Lower leg skin (tissue), 4 donors: ENCODE measurements at regions not wholly inside any gene's neighbourhood (a gene's known extent, or its start where the extent isn't known, plus 50 kb on each side); places are given as distances from the start of the nearest gene placed in this dataset.

Experiments used
- DNase-seq, 2 donors: peaks; one replicate each; pipeline ENCODE4 v3.0.0-alpha.2; 2019; ENCODE audit warnings: low spot score in 2 of 2
- H3K4me3 ChIP-seq: fragments of 200-600 bp; sonication (generic); 2 replicates; pipeline ENCODE4 v1.5.1; 2017; ENCODE audit warnings: mild to moderate bottlenecking, low read depth; ENCODE audit not compliant: poor library complexity, severe bottlenecking
- POLR2A ChIP-seq, 2 donors: fragments of 450-650 bp; IDR thresholded peaks; one replicate each; pipeline ENCODE4 v1.6.1; 2016 to 2017; ENCODE audit warnings: antibody characterized with exemption in 2 of 2, mild to moderate bottlenecking in 1 of 2, moderate library complexity in 1 of 2
- WGBS, 2 donors: methylation state at CpG; one replicate each; pipeline ENCODE4 v1.1.5; 2018; 5-methylcytosine and 5-hydroxymethylcytosine counted together
- intact Hi-C: fragments of 100-400 bp; cut with DNase I; formaldehyde crosslinking; loops from one replicate; pipeline ENCODE4 v1.15.0; 2023; ENCODE audit warnings: low total_unique reads
- TF ChIP-seq, protein P1 (sequence below), 3 donors: fragments of 450-650 bp; IDR thresholded peaks; one replicate each; pipeline ENCODE4 v1.5.1; 2016; ENCODE audit warnings: antibody characterized with exemption in 3 of 3, mild to moderate bottlenecking in 3 of 3, moderate library complexity in 2 of 3

DNA sequence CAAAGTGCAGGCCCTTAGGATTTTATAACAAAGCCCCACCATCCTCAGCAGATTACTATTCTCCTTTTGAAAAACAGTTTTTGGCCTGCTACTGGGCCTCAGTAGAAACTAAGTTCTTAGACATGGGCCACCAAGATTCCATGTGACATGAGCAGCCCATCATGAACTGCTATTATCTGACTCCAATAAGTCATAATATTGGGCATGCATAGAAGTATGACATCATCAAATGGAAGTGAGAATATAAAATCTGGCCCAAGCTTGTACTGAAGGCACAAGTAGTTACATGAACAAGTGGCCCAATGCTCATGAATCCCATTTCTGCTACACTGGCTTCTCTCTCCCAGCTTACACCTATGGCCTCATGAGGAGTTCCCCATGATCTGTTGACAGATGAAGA, 404.8 kb downstream of the EPHA5 start:
- DNase-seq = no peak
- no peak overlapping the region for H3K4me3 ChIP-seq
- intact Hi-C loops = no loop called here
- TF ChIP-seq, protein P1, sequence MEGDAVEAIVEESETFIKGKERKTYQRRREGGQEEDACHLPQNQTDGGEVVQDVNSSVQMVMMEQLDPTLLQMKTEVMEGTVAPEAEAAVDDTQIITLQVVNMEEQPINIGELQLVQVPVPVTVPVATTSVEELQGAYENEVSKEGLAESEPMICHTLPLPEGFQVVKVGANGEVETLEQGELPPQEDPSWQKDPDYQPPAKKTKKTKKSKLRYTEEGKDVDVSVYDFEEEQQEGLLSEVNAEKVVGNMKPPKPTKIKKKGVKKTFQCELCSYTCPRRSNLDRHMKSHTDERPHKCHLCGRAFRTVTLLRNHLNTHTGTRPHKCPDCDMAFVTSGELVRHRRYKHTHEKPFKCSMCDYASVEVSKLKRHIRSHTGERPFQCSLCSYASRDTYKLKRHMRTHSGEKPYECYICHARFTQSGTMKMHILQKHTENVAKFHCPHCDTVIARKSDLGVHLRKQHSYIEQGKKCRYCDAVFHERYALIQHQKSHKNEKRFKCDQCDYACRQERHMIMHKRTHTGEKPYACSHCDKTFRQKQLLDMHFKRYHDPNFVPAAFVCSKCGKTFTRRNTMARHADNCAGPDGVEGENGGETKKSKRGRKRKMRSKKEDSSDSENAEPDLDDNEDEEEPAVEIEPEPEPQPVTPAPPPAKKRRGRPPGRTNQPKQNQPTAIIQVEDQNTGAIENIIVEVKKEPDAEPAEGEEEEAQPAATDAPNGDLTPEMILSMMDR (IDR thresholded peaks at IDR 0.05) = no peak
- TF ChIP-seq POLR2A (IDR thresholded peaks at IDR 0.05) = no peak

DNA sequence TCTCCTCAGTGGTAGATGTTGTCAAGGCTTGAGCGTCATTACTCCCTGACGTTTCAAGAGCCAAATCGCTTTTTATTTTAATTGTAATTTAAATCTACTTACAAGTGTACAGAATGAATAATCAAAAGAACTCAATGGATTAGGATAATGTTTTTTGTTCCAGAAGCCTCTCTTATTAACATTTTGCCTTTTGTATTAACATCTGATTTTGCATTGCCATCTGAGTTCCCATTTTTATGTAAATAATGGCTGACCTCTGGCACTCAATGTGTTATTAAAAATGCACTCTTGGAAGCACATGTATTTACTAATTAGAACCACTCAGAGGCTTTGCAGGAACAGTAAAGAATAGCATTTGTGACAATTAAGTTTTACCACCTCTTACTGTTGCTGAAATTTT, 411.0 kb downstream of the EPHA5 start:
- intact Hi-C loops = no loop called here
- H3K4me3 ChIP-seq = no peak overlapping the region
- no peak for TF ChIP-seq POLR2A (IDR thresholded peaks at IDR 0.05)
- WGBS, 2 donors = 52 to 65% methylated on average over 3 of the region's 3 CpGs
- DNase-seq = no peak

DNA sequence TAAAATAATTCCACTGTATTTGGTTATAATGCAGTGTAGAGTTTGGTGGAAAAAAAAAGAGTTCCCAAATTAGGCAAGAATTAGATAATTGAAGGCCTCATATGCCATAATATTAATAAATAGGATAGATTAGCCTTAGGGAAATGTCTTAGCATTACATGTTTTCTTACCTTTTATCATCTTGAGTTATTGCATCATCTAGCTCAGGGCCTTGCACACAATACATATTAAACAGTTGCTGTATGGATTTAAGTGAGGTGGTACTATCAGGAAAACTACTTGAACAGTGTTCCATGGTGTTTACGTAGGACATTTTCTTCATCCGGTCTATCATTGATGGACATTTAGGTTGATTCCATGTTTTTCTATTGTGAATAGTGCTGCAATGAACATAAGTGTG, 419.4 kb downstream of the EPHA5 start:
- no peak overlapping the region for H3K4me3 ChIP-seq
- intact Hi-C loops = no loop called here
- TF ChIP-seq POLR2A (IDR thresholded peaks at IDR 0.05) = no peak
- TF ChIP-seq, protein P1 (IDR thresholded peaks at IDR 0.05) = no peak
- WGBS, 2 donors = 95 to 100% methylated on average over 2 of the region's 2 CpGs
- no peak for DNase-seq

DNA sequence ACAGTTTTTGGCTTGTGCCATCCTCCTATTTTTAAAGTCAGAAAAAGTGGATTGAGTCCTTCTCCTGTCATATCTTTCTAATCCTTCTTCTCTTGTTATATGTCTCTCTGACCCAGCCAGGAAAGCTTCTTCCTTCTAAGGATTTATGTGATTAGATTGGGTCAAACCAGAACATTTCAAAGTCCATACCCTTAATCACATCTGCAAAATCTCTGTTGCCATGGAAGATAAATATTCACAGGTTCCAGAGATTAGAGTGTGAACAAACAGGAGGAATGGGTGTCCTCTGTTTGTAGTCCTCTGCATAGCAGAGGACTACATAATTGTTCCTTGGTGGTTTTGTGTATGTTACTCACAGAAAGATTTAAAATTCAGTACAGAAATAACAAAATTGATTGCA, 421.2 kb downstream of the EPHA5 start:
- intact Hi-C loops = no loop called here
- no peak overlapping the region for H3K4me3 ChIP-seq
- DNase-seq = no peak
- no peak for TF ChIP-seq POLR2A (IDR thresholded peaks at IDR 0.05)
- TF ChIP-seq, protein P1 (IDR thresholded peaks at IDR 0.05) = no peak

DNA sequence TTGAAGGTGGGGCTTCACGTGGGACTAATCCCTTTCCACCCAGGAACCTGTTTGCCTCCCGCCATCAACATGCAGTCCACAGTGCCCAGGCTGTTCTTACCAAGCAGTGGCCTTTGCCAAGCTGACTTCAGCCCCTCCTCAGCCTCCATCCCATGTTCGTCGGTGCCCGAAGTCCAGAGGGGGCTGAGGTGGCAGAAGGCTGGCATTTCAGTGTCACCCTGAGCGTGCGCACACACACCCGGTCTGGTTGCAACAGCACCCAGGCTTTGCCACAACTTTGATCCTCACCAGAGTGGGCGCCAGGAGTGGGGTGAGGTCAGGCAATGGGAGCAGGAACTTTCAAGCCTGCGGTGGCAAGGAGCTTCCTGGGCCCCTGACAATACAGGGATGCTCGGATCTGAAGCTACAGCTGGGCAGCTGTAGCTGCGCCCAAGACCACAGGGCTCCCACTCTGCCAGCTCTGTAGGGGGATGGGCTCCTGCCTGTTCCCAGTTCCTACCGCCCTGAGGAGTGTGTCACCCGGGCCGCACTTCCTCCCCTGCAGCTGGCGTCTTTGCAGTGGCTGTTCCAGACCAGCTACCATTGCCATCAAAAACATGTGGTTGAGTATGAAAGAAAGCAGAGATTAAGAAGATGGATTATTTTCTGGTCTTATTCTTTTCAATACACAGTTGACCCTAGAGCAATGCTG, 428.0 kb downstream of the EPHA5 start:
- WGBS, 2 donors = 93% methylated on average over 14 to 16 of the region's 16 CpGs

DNA sequence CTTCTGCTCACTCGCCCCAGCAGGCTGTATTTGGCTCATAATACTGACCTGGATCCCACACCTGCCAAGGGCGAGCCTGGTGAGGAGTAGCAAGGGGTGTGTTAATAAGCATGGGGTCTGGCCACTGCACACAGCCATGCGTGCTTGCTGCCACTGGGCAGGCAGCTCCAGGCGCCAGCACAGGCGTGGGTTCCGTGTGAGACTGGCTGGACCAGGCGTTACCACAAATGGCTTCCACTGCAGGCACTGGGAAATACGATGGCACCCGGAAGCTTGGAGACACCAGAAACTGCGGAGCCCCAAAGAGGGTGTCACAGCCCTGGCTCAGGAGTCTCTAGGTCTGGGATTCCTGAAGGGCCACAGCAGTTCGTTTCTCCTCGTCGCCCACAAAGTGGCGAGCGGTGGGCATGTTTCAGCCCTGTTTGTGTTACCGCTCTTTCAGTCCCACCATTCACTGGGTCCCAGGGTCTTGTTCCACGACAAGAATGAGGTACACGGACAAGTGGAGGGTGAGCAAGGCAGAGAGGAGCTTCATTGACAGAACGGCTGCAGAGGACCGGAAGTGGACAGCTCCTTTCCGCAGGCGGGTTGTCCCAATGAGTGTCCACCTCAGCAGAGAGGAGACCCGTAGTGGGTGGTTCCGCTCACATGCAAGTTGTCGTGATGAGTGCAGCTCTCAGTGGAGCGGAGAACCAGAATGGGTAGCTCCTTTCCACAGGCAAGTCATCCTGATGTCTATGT, 428.9 kb downstream of the EPHA5 start:
- intact Hi-C loops = no loop called here
- no peak for DNase-seq
- no peak for TF ChIP-seq POLR2A (IDR thresholded peaks at IDR 0.05)
- TF ChIP-seq, protein P1 (IDR thresholded peaks at IDR 0.05) = no peak
- WGBS, 2 donors = 96% methylated on average over 25 to 26 of the region's 26 CpGs
- no peak overlapping the region for H3K4me3 ChIP-seq

More for the DNA sequence above, 428.0 kb downstream of the EPHA5 start:
- TF ChIP-seq, protein P1 (IDR thresholded peaks at IDR 0.05) = no peak
- no peak for TF ChIP-seq POLR2A (IDR thresholded peaks at IDR 0.05)
- H3K4me3 ChIP-seq = no peak overlapping the region
- intact Hi-C loops = no loop called here
- DNase-seq = no peak
